HG03066 (cell line): ENCODE measurements at regions not wholly inside any gene's neighbourhood (a gene's known extent, or its start where the extent isn't known, plus 50 kb on each side); places are given as distances from the start of the nearest gene placed in this dataset.
"Not testable (repeated sequence)": the region's sequence is repeated elsewhere in the genome, so short reads cannot be mapped to it uniquely, and the experiment has no call there.

ENCODE experiments used
- ATAC-seq: cut with Tn5 transposase; IDR thresholded peaks from one replicate; pipeline ENCODE4 v1.9.1; 2021; ENCODE audit warnings: low read depth; ENCODE audit not compliant: unreplicated experiment

- no peak for ATAC-seq
Observed at GRCh38 chr10:31173752-31174151, 142.1 kb upstream of the ZNF438 start.

- ATAC-seq, result no peak
Observed at GRCh38 chr10:31179091-31179680, 139.8 kb upstream of the ZEB1 start.

GRCh38 chr10:31186225-31187000 is 132.6 kb upstream of the ZEB1 start:
- ATAC-seq, result no peak

- no peak for ATAC-seq
Observed at GRCh38 chr10:31187182-31187581, 131.8 kb upstream of the ZEB1 start.

- no peak for ATAC-seq
Observed at GRCh38 chr10:31187607-31188210, 131.3 kb upstream of the ZEB1 start.

- ATAC-seq, result no peak
Observed at GRCh38 chr10:31188792-31189406, 130.1 kb upstream of the ZEB1 start.

GRCh38 chr10:31190488-31190887 is 128.5 kb upstream of the ZEB1 start:
- ATAC-seq, result no peak

GRCh38 chr10:31192475-31192874 is 126.5 kb upstream of the ZEB1 start:
- no peak for ATAC-seq

GRCh38 chr10:31194986-31195385 is 124.0 kb upstream of the ZEB1 start:
- ATAC-seq, result no peak

- no peak for ATAC-seq
Observed at GRCh38 chr10:31197886-31198285, 121.1 kb upstream of the ZEB1 start.

GRCh38 chr10:31204090-31204489 is 114.9 kb upstream of the ZEB1 start:
- ATAC-seq, result no peak

- no peak for ATAC-seq
Observed at GRCh38 chr10:31207636-31208035, 111.4 kb upstream of the ZEB1 start.

- ATAC-seq, result no peak
Observed at GRCh38 chr10:31209478-31209877, 109.5 kb upstream of the ZEB1 start.

GRCh38 chr10:31210190-31210589 is 108.8 kb upstream of the ZEB1 start:
- ATAC-seq, result no peak

GRCh38 chr10:31213959-31214358 is 105.1 kb upstream of the ZEB1 start:
- no peak for ATAC-seq

- ATAC-seq, result no peak
Observed at GRCh38 chr10:31215052-31215451, 104.0 kb upstream of the ZEB1 start.

GRCh38 chr10:31219306-31219705 is 99.7 kb upstream of the ZEB1 start:
- no peak for ATAC-seq

GRCh38 chr10:31228780-31229179 is 90.2 kb upstream of the ZEB1 start:
- ATAC-seq, result not testable (repeated sequence)

- no peak for ATAC-seq
Observed at GRCh38 chr10:31239961-31240360, 79.1 kb upstream of the ZEB1 start.

GRCh38 chr10:31242902-31243301 is 76.1 kb upstream of the ZEB1 start:
- no peak for ATAC-seq

- not testable (repeated sequence) for ATAC-seq
Observed at GRCh38 chr10:31251118-31251517, 67.9 kb upstream of the ZEB1 start.
